GM18870 (cell line): ENCODE measurements at regions not wholly inside any gene's neighbourhood (a gene's known extent, or its start where the extent isn't known, plus 50 kb on each side); places are given as distances from the start of the nearest gene placed in this dataset.
"Not testable (repeated sequence)": the region's sequence is repeated elsewhere in the genome, so short reads cannot be mapped to it uniquely, and the experiment has no call there.

Experiments
- ATAC-seq: cut with Tn5 transposase; IDR thresholded peaks from one replicate; pipeline ENCODE4 v1.9.1; 2021; ENCODE audit warnings: moderate library complexity; ENCODE audit not compliant: unreplicated experiment

GRCh38 chr3:159741281-159741680 lies 247.4 kb upstream of the IL12A start:
- ATAC-seq: no peak

GRCh38 chr3:159748425-159748824 lies 240.2 kb upstream of the IL12A start:
- no peak for ATAC-seq

GRCh38 chr3:159749406-159749805 lies 239.2 kb upstream of the IL12A start:
- no peak for ATAC-seq

GRCh38 chr3:159751146-159751545 lies 237.5 kb upstream of the IL12A start:
- ATAC-seq: no peak

GRCh38 chr3:159751752-159752151 lies 236.9 kb upstream of the IL12A start:
- ATAC-seq: no peak

- ATAC-seq: not testable (repeated sequence)
Measured at GRCh38 chr3:159756279-159757207, 232.1 kb upstream of the IL12A start.

GRCh38 chr3:159757341-159758060 lies 231.1 kb upstream of the IL12A start:
- ATAC-seq: no peak

- no peak for ATAC-seq
Measured at GRCh38 chr3:159760046-159760445, 228.6 kb upstream of the IL12A start.

GRCh38 chr3:159761369-159761768 lies 227.3 kb upstream of the IL12A start:
- no peak for ATAC-seq

GRCh38 chr3:159761848-159762635 lies 226.6 kb upstream of the IL12A start:
- ATAC-seq: no peak

- ATAC-seq: peak; percentile 41
Measured at GRCh38 chr3:159763011-159763601, 225.5 kb upstream of the IL12A start.

- ATAC-seq: peak; percentile 37
Measured at GRCh38 chr3:159763602-159764489, 224.8 kb upstream of the IL12A start.

GRCh38 chr3:159764490-159765029 lies 224.1 kb upstream of the IL12A start:
- ATAC-seq: no peak

- no peak for ATAC-seq
Measured at GRCh38 chr3:159765030-159765859, 223.4 kb upstream of the IL12A start.

GRCh38 chr3:159765860-159766294 lies 222.8 kb upstream of the IL12A start:
- no peak for ATAC-seq

- ATAC-seq: peak; percentile 29
Measured at GRCh38 chr3:159766563-159767185, 222.0 kb upstream of the IL12A start.

GRCh38 chr3:159770998-159771397 lies 217.6 kb upstream of the IL12A start:
- no peak for ATAC-seq
